GM21619 (cell line): ENCODE measurements at regions not wholly inside any gene's neighbourhood (a gene's known extent, or its start where the extent isn't known, plus 50 kb on each side); places are given as distances from the start of the nearest gene placed in this dataset.
"Not testable (repeated sequence)": the region's sequence is repeated elsewhere in the genome, so short reads cannot be mapped to it uniquely, and the experiment has no call there.

Source experiments
- ATAC-seq: cut with Tn5 transposase; IDR thresholded peaks from one replicate; pipeline ENCODE4 v1.9.1; 2021; ENCODE audit not compliant: unreplicated experiment

GRCh38 chr9:85792057-85792456 lies 50.3 kb upstream of the AGTPBP1 start:
- ATAC-seq, result not testable (repeated sequence)

- not testable (repeated sequence) for ATAC-seq
Measured at GRCh38 chr9:85802978-85803695, 61.4 kb upstream of the AGTPBP1 start.

- not testable (repeated sequence) for ATAC-seq
Measured at GRCh38 chr9:85804847-85805133, 63.0 kb upstream of the AGTPBP1 start.

- peak; percentile 67 for ATAC-seq
Measured at GRCh38 chr9:85805134-85806005, 63.6 kb upstream of the AGTPBP1 start.

GRCh38 chr9:85808329-85808728 lies 66.6 kb upstream of the AGTPBP1 start:
- ATAC-seq, result not testable (repeated sequence)

- ATAC-seq, result not testable (repeated sequence)
Measured at GRCh38 chr9:85813388-85813787, 71.6 kb upstream of the AGTPBP1 start.

- ATAC-seq, result not testable (repeated sequence)
Measured at GRCh38 chr9:85814800-85815199, 73.0 kb upstream of the AGTPBP1 start.

GRCh38 chr9:85818971-85819370 lies 77.2 kb upstream of the AGTPBP1 start:
- peak; percentile 88 for ATAC-seq

- not testable (repeated sequence) for ATAC-seq
Measured at GRCh38 chr9:85820598-85820997, 78.8 kb upstream of the AGTPBP1 start.

- ATAC-seq, result not testable (repeated sequence)
Measured at GRCh38 chr9:85824949-85825348, 83.2 kb upstream of the AGTPBP1 start.

- ATAC-seq, result not testable (repeated sequence)
Measured at GRCh38 chr9:85834591-85834990, 92.8 kb upstream of the AGTPBP1 start.

GRCh38 chr9:85843949-85844348 lies 97.0 kb upstream of the NAA35 start:
- not testable (repeated sequence) for ATAC-seq

- not testable (repeated sequence) for ATAC-seq
Measured at GRCh38 chr9:85847782-85848181, 93.2 kb upstream of the NAA35 start.

- ATAC-seq, result no peak
Measured at GRCh38 chr9:85858056-85858750, 82.7 kb upstream of the NAA35 start.

- no peak for ATAC-seq
Measured at GRCh38 chr9:85859765-85860164, 81.2 kb upstream of the NAA35 start.

- ATAC-seq, result not testable (repeated sequence)
Measured at GRCh38 chr9:85861882-85862281, 79.1 kb upstream of the NAA35 start.

GRCh38 chr9:85863875-85864274 lies 77.1 kb upstream of the NAA35 start:
- no peak for ATAC-seq

GRCh38 chr9:85871008-85871407 lies 69.9 kb upstream of the NAA35 start:
- no peak for ATAC-seq

GRCh38 chr9:85871683-85872082 lies 69.3 kb upstream of the NAA35 start:
- ATAC-seq, result not testable (repeated sequence)

- no peak for ATAC-seq
Measured at GRCh38 chr9:85872463-85872862, 68.5 kb upstream of the NAA35 start.

GRCh38 chr9:85876628-85877027 lies 64.3 kb upstream of the NAA35 start:
- no peak for ATAC-seq
